ENCODE measurements at regions not wholly inside any gene's neighbourhood (a gene's known extent, or its start where the extent isn't known, plus 50 kb on each side); places are given as distances from the start of the nearest gene placed in this dataset.

DNA sequence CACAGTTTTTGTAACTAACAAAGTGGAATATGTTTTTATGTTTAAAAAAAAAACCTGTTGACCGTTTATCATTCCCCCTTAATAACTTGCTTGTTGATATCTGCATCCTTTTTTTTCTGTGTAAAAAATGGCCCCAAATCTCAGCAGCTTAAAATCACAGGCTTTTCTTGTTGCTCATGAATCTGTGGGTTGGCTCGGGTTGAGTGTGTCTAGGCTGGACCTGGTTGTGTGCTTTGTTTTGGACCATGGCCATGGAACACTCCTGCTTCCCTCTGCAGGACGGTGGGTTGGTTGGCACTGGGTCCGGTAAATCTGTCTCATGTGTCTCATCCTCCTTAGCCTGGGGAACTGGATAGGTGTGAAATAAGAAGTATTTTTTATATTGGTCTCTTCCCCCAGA is 139.0 kb upstream of the LINC00305 start:
- Histone ChIP-seq H3K9ac (ENCODE audit: control insufficient read depth, extremely low read depth, insufficient read depth, low read length) (no peak overlapping the region), H3K79me2 (ENCODE audit: control insufficient read depth, insufficient read depth, low read length) (no peaks in the 10 kb centered on the region), H3K9me3 (ENCODE audit: control insufficient read depth, low read depth, low read length) (no peaks in the 10 kb centered on the region), H3K9me1 (ENCODE audit: control insufficient read depth, extremely low read depth, insufficient read depth, low read length) (no peaks in the 10 kb centered on the region), H3K36me3 (ENCODE audit: control insufficient read depth in 2 of 2, extremely low read depth in 1 of 2, insufficient read depth in 2 of 2, low read length in 2 of 2) (no peaks in the 10 kb centered on the region), H3K27ac (ENCODE audit: control insufficient read depth, insufficient read depth, low read length) (no peak overlapping the region), H3K4me2 (ENCODE audit: control insufficient read depth, extremely low read depth, insufficient read depth, low read depth, low read length) (no peak overlapping the region), H2AFZ (ENCODE audit: control insufficient read depth, low read length) (no peak overlapping the region), H4K20me1 (ENCODE audit: control insufficient read depth, extremely low read depth, insufficient read depth, low read length) (no peaks in the 10 kb centered on the region), H3K4me3 (ENCODE audit: control insufficient read depth in 2 of 3, extremely low read depth in 1 of 3, insufficient read depth in 2 of 3, low read depth in 1 of 3, low read length in 3 of 3) (no peak overlapping the region), H3K27me3 (ENCODE audit: control insufficient read depth, extremely low read depth, insufficient read depth, low read length) (no peaks in the 10 kb centered on the region), H3K4me1 (ENCODE audit: control insufficient read depth, extremely low read depth, insufficient read depth, low read length) (no peaks in the 10 kb centered on the region)
- dilution Hi-C loops (cut with MboI; ENCODE audit: extremely low pct_ligation_motif_present, low sequenced_read_pairs), result no loop called here
- FAIRE-seq (no peak), DNase-seq (ENCODE audit: low read depth, low spot score) (no peak)
- no peak for TF ChIP-seq EZH2 (IDR thresholded peaks at IDR 0.05; ENCODE audit: low read length)
- TF ChIP-seq, protein P1, sequence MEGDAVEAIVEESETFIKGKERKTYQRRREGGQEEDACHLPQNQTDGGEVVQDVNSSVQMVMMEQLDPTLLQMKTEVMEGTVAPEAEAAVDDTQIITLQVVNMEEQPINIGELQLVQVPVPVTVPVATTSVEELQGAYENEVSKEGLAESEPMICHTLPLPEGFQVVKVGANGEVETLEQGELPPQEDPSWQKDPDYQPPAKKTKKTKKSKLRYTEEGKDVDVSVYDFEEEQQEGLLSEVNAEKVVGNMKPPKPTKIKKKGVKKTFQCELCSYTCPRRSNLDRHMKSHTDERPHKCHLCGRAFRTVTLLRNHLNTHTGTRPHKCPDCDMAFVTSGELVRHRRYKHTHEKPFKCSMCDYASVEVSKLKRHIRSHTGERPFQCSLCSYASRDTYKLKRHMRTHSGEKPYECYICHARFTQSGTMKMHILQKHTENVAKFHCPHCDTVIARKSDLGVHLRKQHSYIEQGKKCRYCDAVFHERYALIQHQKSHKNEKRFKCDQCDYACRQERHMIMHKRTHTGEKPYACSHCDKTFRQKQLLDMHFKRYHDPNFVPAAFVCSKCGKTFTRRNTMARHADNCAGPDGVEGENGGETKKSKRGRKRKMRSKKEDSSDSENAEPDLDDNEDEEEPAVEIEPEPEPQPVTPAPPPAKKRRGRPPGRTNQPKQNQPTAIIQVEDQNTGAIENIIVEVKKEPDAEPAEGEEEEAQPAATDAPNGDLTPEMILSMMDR (optimal IDR thresholded peaks at IDR 0.05 in 1 of 3, IDR thresholded peaks at IDR 0.05 in 1 of 3, conservative IDR thresholded peaks at IDR 0.05 in 1 of 3; ENCODE audit: extremely low read depth in 1 of 3, insufficient read depth in 2 of 3, low read length in 3 of 3), result no peak

DNA sequence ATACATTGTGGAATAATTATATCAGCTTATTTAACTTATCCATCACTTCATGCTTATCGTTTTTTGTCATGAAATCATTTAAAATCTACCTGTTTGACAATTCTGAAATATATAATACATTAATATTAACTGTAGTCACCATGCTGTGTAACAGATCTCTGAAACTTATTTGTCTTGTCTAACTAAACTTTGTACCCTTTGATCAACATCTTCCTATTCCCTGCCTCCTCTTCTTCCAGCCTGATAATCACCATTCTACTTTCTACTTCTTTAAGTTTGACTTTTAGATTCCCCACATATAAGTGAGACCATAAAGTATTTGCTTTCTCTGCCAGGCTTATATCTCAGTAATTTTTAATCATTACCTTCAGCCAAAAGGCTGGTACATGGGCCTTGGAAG is 134.2 kb upstream of the LINC00305 start:
- FAIRE-seq, result no peak

More for the DNA sequence above, 134.2 kb upstream of the LINC00305 start:
- H3K27me3 ChIP-seq (ENCODE audit: control insufficient read depth, extremely low read depth, insufficient read depth, low read length), result no peaks in the 10 kb centered on the region
- TF ChIP-seq EZH2 (IDR thresholded peaks at IDR 0.05; ENCODE audit: low read length), result no peak
- TF ChIP-seq, protein P1 (optimal IDR thresholded peaks at IDR 0.05 in 1 of 3, IDR thresholded peaks at IDR 0.05 in 1 of 3, conservative IDR thresholded peaks at IDR 0.05 in 1 of 3; ENCODE audit: extremely low read depth in 1 of 3, insufficient read depth in 2 of 3, low read length in 3 of 3), result no peak
- no peak overlapping the region for H3K4me2 ChIP-seq (ENCODE audit: control insufficient read depth, extremely low read depth, insufficient read depth, low read depth, low read length)
- no peaks in the 10 kb centered on the region for H3K4me1 ChIP-seq (ENCODE audit: control insufficient read depth, extremely low read depth, insufficient read depth, low read length)
- H3K9ac ChIP-seq (ENCODE audit: control insufficient read depth, extremely low read depth, insufficient read depth, low read length), result no peak overlapping the region
- H3K4me3 ChIP-seq (ENCODE audit: control insufficient read depth in 2 of 3, extremely low read depth in 1 of 3, insufficient read depth in 2 of 3, low read depth in 1 of 3, low read length in 3 of 3), result no peak overlapping the region
- H3K79me2 ChIP-seq (ENCODE audit: control insufficient read depth, insufficient read depth, low read length), result no peaks in the 10 kb centered on the region
- no peak overlapping the region for H3K27ac ChIP-seq (ENCODE audit: control insufficient read depth, insufficient read depth, low read length)
- H3K36me3 ChIP-seq (ENCODE audit: control insufficient read depth in 2 of 2, extremely low read depth in 1 of 2, insufficient read depth in 2 of 2, low read length in 2 of 2), result no peaks in the 10 kb centered on the region
- peaks cover 2% of the 10 kb centered on the region for H3K9me3 ChIP-seq (ENCODE audit: control insufficient read depth, low read depth, low read length)
- no peaks in the 10 kb centered on the region for H3K9me1 ChIP-seq (ENCODE audit: control insufficient read depth, extremely low read depth, insufficient read depth, low read length)
- DNase-seq (ENCODE audit: low read depth, low spot score), result no peak
- no peak overlapping the region for H2AFZ ChIP-seq (ENCODE audit: control insufficient read depth, low read length)
- no peaks in the 10 kb centered on the region for H4K20me1 ChIP-seq (ENCODE audit: control insufficient read depth, extremely low read depth, insufficient read depth, low read length)
- dilution Hi-C loops (cut with MboI; ENCODE audit: extremely low pct_ligation_motif_present, low sequenced_read_pairs), result no loop called here

Measured in keratinocyte (primary cell).